ENCODE measurements at regions not wholly inside any gene's neighbourhood (a gene's known extent, or its start where the extent isn't known, plus 50 kb on each side); places are given as distances from the start of the nearest gene placed in this dataset.
A peak's percentile ranks its signal among the peaks of the same experiment; 100 is the strongest.

- Histone ChIP-seq H3K27me3 (no peaks in the 10 kb centered on the region), H3K9me3 (no peaks in the 10 kb centered on the region), H3K36me3 (no peaks in the 10 kb centered on the region), H3K4me1 (no peaks in the 10 kb centered on the region), H3K27ac (replicated peaks in 1 of 4) (no peak overlapping the region), H3K4me3 (no peak overlapping the region)
- no peak for DNase-seq (ENCODE audit: extremely low spot score)
- 43% methylated on average over 3 of the region's 3 CpGs for WGBS
- no peak for TF ChIP-seq POLR2A (IDR thresholded peaks at IDR 0.05; ENCODE audit: low read depth)
- no peak for TF ChIP-seq EP300 (IDR thresholded peaks at IDR 0.05)
- no peak for TF ChIP-seq POLR2AphosphoS5 (IDR thresholded peaks at IDR 0.05)
- TF ChIP-seq CTCF (IDR thresholded peaks at IDR 0.05), result no peak
- intact Hi-C loops (cut with DNase I), result no loop called here
These were observed 843.9 kb downstream of the QKI start for GRCh38 chr6:164258421-164258820.

GRCh38 chr6:164252948-164253347 is 838.4 kb downstream of the QKI start:
- H3K4me3 ChIP-seq, result no peak overlapping the region
- intact Hi-C loops (cut with DNase I), result no loop called here
- no peak overlapping the region for H3K27ac ChIP-seq (replicated peaks in 1 of 4)
- no peaks in the 10 kb centered on the region for H3K9me3 ChIP-seq
- no peaks in the 10 kb centered on the region for H3K36me3 ChIP-seq
- WGBS, result 46% methylated on average over 3 of the region's 3 CpGs
- TF ChIP-seq CTCF (IDR thresholded peaks at IDR 0.05) (no peak), POLR2AphosphoS5 (IDR thresholded peaks at IDR 0.05) (no peak), POLR2A (IDR thresholded peaks at IDR 0.05; ENCODE audit: low read depth) (no peak), EP300 (IDR thresholded peaks at IDR 0.05) (no peak)
- DNase-seq (ENCODE audit: extremely low spot score), result no peak
- no peaks in the 10 kb centered on the region for H3K4me1 ChIP-seq
- H3K27me3 ChIP-seq, result no peaks in the 10 kb centered on the region

GRCh38 chr6:164252291-164252690 is 837.8 kb downstream of the QKI start:
- no peak overlapping the region for H3K27ac ChIP-seq (replicated peaks in 1 of 4)
- H3K27me3 ChIP-seq, result no peaks in the 10 kb centered on the region
- no peak overlapping the region for H3K4me3 ChIP-seq
- TF ChIP-seq POLR2AphosphoS5 (IDR thresholded peaks at IDR 0.05), result no peak
- no peak for TF ChIP-seq POLR2A (IDR thresholded peaks at IDR 0.05; ENCODE audit: low read depth)
- no peak for TF ChIP-seq EP300 (IDR thresholded peaks at IDR 0.05)
- no peak for TF ChIP-seq CTCF (IDR thresholded peaks at IDR 0.05)
- 33% methylated on average over 1 of the region's 1 CpG for WGBS
- no peaks in the 10 kb centered on the region for H3K9me3 ChIP-seq
- intact Hi-C loops (cut with DNase I), result no loop called here
- H3K4me1 ChIP-seq, result no peaks in the 10 kb centered on the region
- DNase-seq (ENCODE audit: extremely low spot score), result peak; percentile 80
- no peaks in the 10 kb centered on the region for H3K36me3 ChIP-seq

- H3K27me3 ChIP-seq, result no peaks in the 10 kb centered on the region
- intact Hi-C loops (cut with DNase I), result no loop called here
- H3K4me3 ChIP-seq, result no peak overlapping the region
- H3K27ac ChIP-seq (replicated peaks in 1 of 4), result no peak overlapping the region
- H3K9me3 ChIP-seq, result no peaks in the 10 kb centered on the region
- DNase-seq (ENCODE audit: extremely low spot score), result no peak
- 78% methylated on average over 7 of the region's 7 CpGs for WGBS
- TF ChIP-seq EP300 (IDR thresholded peaks at IDR 0.05) (no peak), POLR2A (IDR thresholded peaks at IDR 0.05; ENCODE audit: low read depth) (no peak), CTCF (IDR thresholded peaks at IDR 0.05) (no peak), POLR2AphosphoS5 (IDR thresholded peaks at IDR 0.05) (no peak)
- no peaks in the 10 kb centered on the region for H3K4me1 ChIP-seq
- no peaks in the 10 kb centered on the region for H3K36me3 ChIP-seq
These were observed 832.6 kb downstream of the QKI start for GRCh38 chr6:164247106-164247505.

GRCh38 chr6:164246082-164246481 is 831.6 kb downstream of the QKI start:
- H3K9me3 ChIP-seq, result no peaks in the 10 kb centered on the region
- TF ChIP-seq POLR2A (IDR thresholded peaks at IDR 0.05; ENCODE audit: low read depth) (no peak), EP300 (IDR thresholded peaks at IDR 0.05) (no peak), CTCF (IDR thresholded peaks at IDR 0.05) (no peak)
- H3K36me3 ChIP-seq, result no peaks in the 10 kb centered on the region
- WGBS, result 87% methylated on average over 4 of the region's 4 CpGs
- no peaks in the 10 kb centered on the region for H3K4me1 ChIP-seq
- no peaks in the 10 kb centered on the region for H3K27me3 ChIP-seq
- no peak overlapping the region for H3K27ac ChIP-seq (replicated peaks in 1 of 4)
- H3K4me3 ChIP-seq, result no peak overlapping the region
- intact Hi-C loops (cut with DNase I), result no loop called here
- no peak for DNase-seq (ENCODE audit: extremely low spot score)

All from esophagus muscularis mucosa (tissue), 4 donors.